Peyer's patch (tissue), 4 donors: ENCODE measurements at regions not wholly inside any gene's neighbourhood (a gene's known extent, or its start where the extent isn't known, plus 50 kb on each side); places are given as distances from the start of the nearest gene placed in this dataset.

Experiments used
- POLR2A ChIP-seq, 2 donors: fragments of 450-650 bp; IDR thresholded peaks; one replicate each; pipeline ENCODE4 v1.5.1; 2017; ENCODE audit warnings: antibody characterized with exemption in 2 of 2, mild to moderate bottlenecking in 2 of 2, moderate library complexity in 2 of 2
- TF ChIP-seq, protein P1 (sequence below), 6 experiments: fragments of 450-650 bp in 4 of 6; fragments of 200-600 bp in 2 of 6; sonication (generic) in 1 of 6; IDR thresholded peaks; one replicate each; pipeline ENCODE4 v1.5.1; 2017 to 2019; ENCODE audit warnings: antibody characterized with exemption in 6 of 6, mild to moderate bottlenecking in 3 of 6, moderate library complexity in 1 of 6

GRCh38 chr6:79334674-79335073 lies 100.2 kb upstream of the HMGN3 start:
- TF ChIP-seq, protein P1, sequence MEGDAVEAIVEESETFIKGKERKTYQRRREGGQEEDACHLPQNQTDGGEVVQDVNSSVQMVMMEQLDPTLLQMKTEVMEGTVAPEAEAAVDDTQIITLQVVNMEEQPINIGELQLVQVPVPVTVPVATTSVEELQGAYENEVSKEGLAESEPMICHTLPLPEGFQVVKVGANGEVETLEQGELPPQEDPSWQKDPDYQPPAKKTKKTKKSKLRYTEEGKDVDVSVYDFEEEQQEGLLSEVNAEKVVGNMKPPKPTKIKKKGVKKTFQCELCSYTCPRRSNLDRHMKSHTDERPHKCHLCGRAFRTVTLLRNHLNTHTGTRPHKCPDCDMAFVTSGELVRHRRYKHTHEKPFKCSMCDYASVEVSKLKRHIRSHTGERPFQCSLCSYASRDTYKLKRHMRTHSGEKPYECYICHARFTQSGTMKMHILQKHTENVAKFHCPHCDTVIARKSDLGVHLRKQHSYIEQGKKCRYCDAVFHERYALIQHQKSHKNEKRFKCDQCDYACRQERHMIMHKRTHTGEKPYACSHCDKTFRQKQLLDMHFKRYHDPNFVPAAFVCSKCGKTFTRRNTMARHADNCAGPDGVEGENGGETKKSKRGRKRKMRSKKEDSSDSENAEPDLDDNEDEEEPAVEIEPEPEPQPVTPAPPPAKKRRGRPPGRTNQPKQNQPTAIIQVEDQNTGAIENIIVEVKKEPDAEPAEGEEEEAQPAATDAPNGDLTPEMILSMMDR (IDR thresholded peaks at IDR 0.05): no peak
- TF ChIP-seq POLR2A (IDR thresholded peaks at IDR 0.05): no peak
